Nucleus accumbens (tissue), 56 donors: ENCODE measurements at regions not wholly inside any gene's neighbourhood (a gene's known extent, or its start where the extent isn't known, plus 50 kb on each side); places are given as distances from the start of the nearest gene placed in this dataset.
"Not testable (repeated sequence)": the region's sequence is repeated elsewhere in the genome, so short reads cannot be mapped to it uniquely, and the experiment has no call there.

Experiments
- DNase-seq, 56 donors: peaks; one replicate each; lab custom pipeline; 2025; lab: John Stamatoyannopoulos, UW

- no peak for DNase-seq
Observed at GRCh38 chr5:133861161-133861737, 107.2 kb downstream of the C5orf15 start.

GRCh38 chr5:133859073-133859472 lies 109.4 kb downstream of the C5orf15 start:
- DNase-seq: no peak

- not testable (repeated sequence) for DNase-seq
Observed at GRCh38 chr5:133857595-133858313, 110.7 kb downstream of the C5orf15 start.

GRCh38 chr5:133854554-133854953 lies 113.9 kb downstream of the C5orf15 start:
- DNase-seq: no peak

- no peak for DNase-seq
Observed at GRCh38 chr5:133853646-133854365, 114.6 kb downstream of the C5orf15 start.

- DNase-seq: peak in 1 of 56 donors; percentile 14
Observed at GRCh38 chr5:133851521-133851920, 116.9 kb downstream of the C5orf15 start.

- DNase-seq: no peak
Observed at GRCh38 chr5:133850811-133851210, 117.6 kb downstream of the C5orf15 start.

GRCh38 chr5:133849116-133849515 lies 119.3 kb downstream of the C5orf15 start:
- DNase-seq: no peak

GRCh38 chr5:133848341-133848811 lies 120.0 kb downstream of the C5orf15 start:
- DNase-seq: peak in 3 of 56 donors; percentile 10 to 19 (median 16)

- DNase-seq: no peak
Observed at GRCh38 chr5:133847886-133848285, 120.5 kb downstream of the C5orf15 start.

- no peak for DNase-seq
Observed at GRCh38 chr5:133847301-133847700, 121.1 kb downstream of the C5orf15 start.

- DNase-seq: peak in 12 of 56 donors; percentile 10 to 34 (median 24)
Observed at GRCh38 chr5:133846478-133847226, 121.8 kb downstream of the C5orf15 start.

GRCh38 chr5:133845271-133845670 lies 123.2 kb downstream of the C5orf15 start:
- no peak for DNase-seq

- no peak for DNase-seq
Observed at GRCh38 chr5:133844836-133845235, 123.6 kb downstream of the C5orf15 start.

GRCh38 chr5:133843911-133844310 lies 124.5 kb downstream of the C5orf15 start:
- no peak for DNase-seq

- DNase-seq: no peak
Observed at GRCh38 chr5:133842846-133843611, 125.4 kb downstream of the C5orf15 start.

GRCh38 chr5:133841831-133842750 lies 126.3 kb downstream of the C5orf15 start:
- no peak for DNase-seq

- no peak for DNase-seq
Observed at GRCh38 chr5:133840168-133840567, 128.3 kb downstream of the C5orf15 start.

GRCh38 chr5:133839721-133840120 lies 128.7 kb downstream of the C5orf15 start:
- peak in 7 of 56 donors; percentile 6 to 23 (median 16) for DNase-seq
